HG02970 (cell line): ENCODE measurements at regions not wholly inside any gene's neighbourhood (a gene's known extent, or its start where the extent isn't known, plus 50 kb on each side); places are given as distances from the start of the nearest gene placed in this dataset.

Experiments
- ATAC-seq: cut with Tn5 transposase; IDR thresholded peaks from one replicate; pipeline ENCODE4 v1.9.1; 2021; ENCODE audit warnings: mild to moderate bottlenecking, moderate library complexity, moderate number of reproducible peaks; ENCODE audit not compliant: unreplicated experiment, low FRiP score

- no peak for ATAC-seq
Measured at GRCh38 chr1:219805191-219805590, 123.2 kb downstream of the SLC30A10 start.

GRCh38 chr1:219801156-219801820, 127.1 kb downstream of the SLC30A10 start:
- no peak for ATAC-seq

GRCh38 chr1:219798283-219799030, 129.9 kb downstream of the SLC30A10 start:
- no peak for ATAC-seq

- no peak for ATAC-seq
Measured at GRCh38 chr1:219797683-219798082, 130.7 kb downstream of the SLC30A10 start.

GRCh38 chr1:219797009-219797408, 131.3 kb downstream of the SLC30A10 start:
- no peak for ATAC-seq

- no peak for ATAC-seq
Measured at GRCh38 chr1:219795363-219795917, 132.9 kb downstream of the SLC30A10 start.

GRCh38 chr1:219794085-219794743, 134.1 kb downstream of the SLC30A10 start:
- ATAC-seq = no peak

GRCh38 chr1:219792337-219793021, 135.9 kb downstream of the SLC30A10 start:
- no peak for ATAC-seq

GRCh38 chr1:219791766-219792165, 136.6 kb downstream of the SLC30A10 start:
- ATAC-seq = no peak

- no peak for ATAC-seq
Measured at GRCh38 chr1:219790834-219791615, 137.3 kb downstream of the SLC30A10 start.

- ATAC-seq = no peak
Measured at GRCh38 chr1:219788700-219789099, 139.7 kb downstream of the SLC30A10 start.

GRCh38 chr1:219788091-219788490, 140.3 kb downstream of the SLC30A10 start:
- ATAC-seq = no peak

GRCh38 chr1:219784660-219785381, 143.5 kb downstream of the SLC30A10 start:
- no peak for ATAC-seq

GRCh38 chr1:219783605-219784235, 144.6 kb downstream of the SLC30A10 start:
- no peak for ATAC-seq

- ATAC-seq = no peak
Measured at GRCh38 chr1:219782929-219783328, 145.4 kb downstream of the SLC30A10 start.

- no peak for ATAC-seq
Measured at GRCh38 chr1:219782311-219782710, 146.0 kb downstream of the SLC30A10 start.

GRCh38 chr1:219781491-219781890, 146.9 kb downstream of the SLC30A10 start:
- ATAC-seq = no peak

GRCh38 chr1:219778793-219779369, 149.5 kb downstream of the SLC30A10 start:
- no peak for ATAC-seq
